Panc1 (cell line): ENCODE measurements at regions not wholly inside any gene's neighbourhood (a gene's known extent, or its start where the extent isn't known, plus 50 kb on each side); places are given as distances from the start of the nearest gene placed in this dataset.

Experiments used
- ATAC-seq: fragments of 200-7000 bp; cut with Tn5 transposase; 2 replicates; pipeline ENCODE4 v1.9.1; 2020; ENCODE audit warnings: mild to moderate bottlenecking, moderate library complexity
- BruUV-seq: library from RNA; stranded (reverse); fragments of 400-500 nt; replicated peaks from 2 replicates; lab custom pipeline; 2021; lab: Mats Ljungman, UMichigan
- CTCF ChIA-PET: fragments of 300-600 bp; sonication (Branson Sonifier 250); formaldehyde crosslinking; loops from one replicate; lab custom pipeline; 2022; ENCODE audit warnings: antibody characterized with exemption; lab: Charles Lee
- POLR2A ChIA-PET: fragments of 300-600 bp; sonication (Branson Sonifier 250); formaldehyde crosslinking; loops from one replicate; lab custom pipeline; 2022; ENCODE audit warnings: antibody characterized with exemption; lab: Charles Lee
- DNase-seq: peaks from one replicate; pipeline ENCODE4 v3.0.0-alpha.2; 2010; ENCODE audit warnings: low read depth, low spot score
- H3K27ac ChIP-seq: 2 replicates; pipeline ENCODE4 v1.5.1; 2011; ENCODE audit warnings: mild to moderate bottlenecking, low read length, inconsistent platforms
- H3K27me3 ChIP-seq: fragments of 200-500 bp; sonication (Bioruptor generic); 2 replicates; pipeline ENCODE4 v1.6.0; 2014; ENCODE audit warnings: low read length, inconsistent platforms; ENCODE audit not compliant: control insufficient read depth, insufficient read depth
- H3K36me3 ChIP-seq: fragments of 200-500 bp; sonication (Bioruptor generic); 2 replicates; pipeline ENCODE4 v1.5.1; 2014; ENCODE audit warnings: inconsistent platforms, mild to moderate bottlenecking, low read length, moderate library complexity; ENCODE audit not compliant: control insufficient read depth, insufficient read depth
- H3K4me1 ChIP-seq: 2 replicates; pipeline ENCODE4 v1.5.1; 2011; ENCODE audit warnings: inconsistent platforms, mild to moderate bottlenecking, low read length, moderate library complexity; ENCODE audit not compliant: control insufficient read depth, insufficient read depth
- H3K4me3 ChIP-seq, 2 experiments: 2 replicates each; pipeline ENCODE4 v1.5.1; 2011 to 2012; ENCODE audit warnings: low read depth in 2 of 2, low read length in 2 of 2, mild to moderate bottlenecking in 2 of 2, inconsistent platforms in 1 of 2, moderate library complexity in 1 of 2
- H3K9me3 ChIP-seq: fragments of 200-500 bp; sonication (Bioruptor generic); 2 replicates; pipeline ENCODE4 v1.5.1; 2014; ENCODE audit warnings: low read depth, mild to moderate bottlenecking, inconsistent platforms, low read length, moderate library complexity; ENCODE audit not compliant: control insufficient read depth, insufficient read depth
- POLR2AphosphoS5 ChIP-seq: IDR thresholded peaks from 2 replicates; pipeline ENCODE4 v1.6.1; 2012; ENCODE audit warnings: mild to moderate bottlenecking, low read depth, low read length, moderate library complexity
- SIN3A ChIP-seq: IDR thresholded peaks from 2 replicates; pipeline ENCODE4 v1.6.1; 2012; ENCODE audit warnings: low read depth, mild to moderate bottlenecking, low read length, moderate library complexity, borderline replicate concordance; ENCODE audit not compliant: insufficient read depth
- TCF7L2 ChIP-seq: IDR thresholded peaks from 2 replicates; pipeline ENCODE4 v1.6.1; 2011; ENCODE audit warnings: mild to moderate bottlenecking, low read depth, low read length, inconsistent platforms
- in situ Hi-C: cut with HindIII; loops from 2 replicates; pipeline ENCODE4 v1.10.0; 2016; ENCODE audit warnings: low sequenced_read_pairs, low pct_unique_long_range_greater_than_20kb
- intact Hi-C: fragments of 100-400 bp; cut with micrococcal nuclease; formaldehyde crosslinking; loops from one replicate; pipeline ENCODE4 v1.10.0; 2022; ENCODE audit not compliant: unreplicated experiment
- TF ChIP-seq, protein P1 (sequence below): fragments of 450-650 bp; IDR thresholded peaks from 2 replicates; pipeline ENCODE4 v1.5.1; 2017; ENCODE audit warnings: mild to moderate bottlenecking
- TF ChIP-seq, protein P2 (sequence below), 2 experiments: IDR thresholded peaks; 2 replicates each; pipeline ENCODE4 v1.6.1; 2011 to 2012; ENCODE audit warnings: low read depth in 2 of 2, control low read depth in 1 of 2, low read length in 1 of 2, mild to moderate bottlenecking in 1 of 2, moderate library complexity in 1 of 2; ENCODE audit not compliant: insufficient read depth in 1 of 2

- POLR2A ChIA-PET = no interaction called here
- in situ Hi-C loops = no loop called here
These were observed 694.2 kb upstream of the GYPC start for GRCh38 chr2:125961739-125962138.

GRCh38 chr2:125979886-125980285 lies 676.1 kb upstream of the GYPC start:
- CTCF ChIA-PET = no interaction called here
- TF ChIP-seq, protein P1, sequence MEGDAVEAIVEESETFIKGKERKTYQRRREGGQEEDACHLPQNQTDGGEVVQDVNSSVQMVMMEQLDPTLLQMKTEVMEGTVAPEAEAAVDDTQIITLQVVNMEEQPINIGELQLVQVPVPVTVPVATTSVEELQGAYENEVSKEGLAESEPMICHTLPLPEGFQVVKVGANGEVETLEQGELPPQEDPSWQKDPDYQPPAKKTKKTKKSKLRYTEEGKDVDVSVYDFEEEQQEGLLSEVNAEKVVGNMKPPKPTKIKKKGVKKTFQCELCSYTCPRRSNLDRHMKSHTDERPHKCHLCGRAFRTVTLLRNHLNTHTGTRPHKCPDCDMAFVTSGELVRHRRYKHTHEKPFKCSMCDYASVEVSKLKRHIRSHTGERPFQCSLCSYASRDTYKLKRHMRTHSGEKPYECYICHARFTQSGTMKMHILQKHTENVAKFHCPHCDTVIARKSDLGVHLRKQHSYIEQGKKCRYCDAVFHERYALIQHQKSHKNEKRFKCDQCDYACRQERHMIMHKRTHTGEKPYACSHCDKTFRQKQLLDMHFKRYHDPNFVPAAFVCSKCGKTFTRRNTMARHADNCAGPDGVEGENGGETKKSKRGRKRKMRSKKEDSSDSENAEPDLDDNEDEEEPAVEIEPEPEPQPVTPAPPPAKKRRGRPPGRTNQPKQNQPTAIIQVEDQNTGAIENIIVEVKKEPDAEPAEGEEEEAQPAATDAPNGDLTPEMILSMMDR = no peak
- TF ChIP-seq TCF7L2 (no peak), SIN3A (no peak), POLR2AphosphoS5 (no peak)
- TF ChIP-seq, protein P2, sequence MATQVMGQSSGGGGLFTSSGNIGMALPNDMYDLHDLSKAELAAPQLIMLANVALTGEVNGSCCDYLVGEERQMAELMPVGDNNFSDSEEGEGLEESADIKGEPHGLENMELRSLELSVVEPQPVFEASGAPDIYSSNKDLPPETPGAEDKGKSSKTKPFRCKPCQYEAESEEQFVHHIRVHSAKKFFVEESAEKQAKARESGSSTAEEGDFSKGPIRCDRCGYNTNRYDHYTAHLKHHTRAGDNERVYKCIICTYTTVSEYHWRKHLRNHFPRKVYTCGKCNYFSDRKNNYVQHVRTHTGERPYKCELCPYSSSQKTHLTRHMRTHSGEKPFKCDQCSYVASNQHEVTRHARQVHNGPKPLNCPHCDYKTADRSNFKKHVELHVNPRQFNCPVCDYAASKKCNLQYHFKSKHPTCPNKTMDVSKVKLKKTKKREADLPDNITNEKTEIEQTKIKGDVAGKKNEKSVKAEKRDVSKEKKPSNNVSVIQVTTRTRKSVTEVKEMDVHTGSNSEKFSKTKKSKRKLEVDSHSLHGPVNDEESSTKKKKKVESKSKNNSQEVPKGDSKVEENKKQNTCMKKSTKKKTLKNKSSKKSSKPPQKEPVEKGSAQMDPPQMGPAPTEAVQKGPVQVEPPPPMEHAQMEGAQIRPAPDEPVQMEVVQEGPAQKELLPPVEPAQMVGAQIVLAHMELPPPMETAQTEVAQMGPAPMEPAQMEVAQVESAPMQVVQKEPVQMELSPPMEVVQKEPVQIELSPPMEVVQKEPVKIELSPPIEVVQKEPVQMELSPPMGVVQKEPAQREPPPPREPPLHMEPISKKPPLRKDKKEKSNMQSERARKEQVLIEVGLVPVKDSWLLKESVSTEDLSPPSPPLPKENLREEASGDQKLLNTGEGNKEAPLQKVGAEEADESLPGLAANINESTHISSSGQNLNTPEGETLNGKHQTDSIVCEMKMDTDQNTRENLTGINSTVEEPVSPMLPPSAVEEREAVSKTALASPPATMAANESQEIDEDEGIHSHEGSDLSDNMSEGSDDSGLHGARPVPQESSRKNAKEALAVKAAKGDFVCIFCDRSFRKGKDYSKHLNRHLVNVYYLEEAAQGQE (IDR thresholded peaks at IDR 0.05; ENCODE audit: insufficient read depth in 1 of 2, low read depth in 2 of 2, low read length in 1 of 2) = no peak
- intact Hi-C loops = no loop called here

More at GRCh38 chr2:125961739-125962138, 694.2 kb upstream of the GYPC start:
- no peaks in the 10 kb centered on the region for H3K4me1 ChIP-seq
- H3K27ac ChIP-seq = no peak overlapping the region
- TF ChIP-seq SIN3A (no peak), TCF7L2 (no peak)
- TF ChIP-seq, protein P1 = no peak
- H3K36me3 ChIP-seq = no peaks in the 10 kb centered on the region
- BruUV-seq = no TSS peak
- intact Hi-C loops = no loop called here
- CTCF ChIA-PET = no interaction called here
- ATAC-seq = no peak
- H3K27me3 ChIP-seq = no peaks in the 10 kb centered on the region
- DNase-seq = no peak
- no peaks in the 10 kb centered on the region for H3K9me3 ChIP-seq
- H3K4me3 ChIP-seq = no peak overlapping the region

More at GRCh38 chr2:125979886-125980285, 676.1 kb upstream of the GYPC start:
- Histone ChIP-seq H3K27me3 (no peaks in the 10 kb centered on the region), H3K9me3 (no peaks in the 10 kb centered on the region), H3K4me3 (no peak overlapping the region), H3K36me3 (no peaks in the 10 kb centered on the region), H3K27ac (no peak overlapping the region), H3K4me1 (no peaks in the 10 kb centered on the region)
- in situ Hi-C loops = no loop called here
- POLR2A ChIA-PET = no interaction called here
- no TSS peak for BruUV-seq
- DNase-seq (no peak), ATAC-seq (no peak)
